NCI-H2029 (cell line): ENCODE measurements at regions not wholly inside any gene's neighbourhood (a gene's known extent, or its start where the extent isn't known, plus 50 kb on each side); places are given as distances from the start of the nearest gene placed in this dataset.

Experiments used
- DNase-seq: peaks from one replicate; lab custom pipeline; 2025; lab: John Stamatoyannopoulos, UW

- peak; percentile 72 for DNase-seq
These were observed 253.7 kb downstream of the SNAPC1 start for GRCh38 chr14:62015945-62016344.

- no peak for DNase-seq
These were observed 255.5 kb downstream of the SNAPC1 start for GRCh38 chr14:62017651-62018230.

GRCh38 chr14:62018606-62019005 lies 256.4 kb downstream of the SNAPC1 start:
- no peak for DNase-seq

GRCh38 chr14:62027958-62028357 lies 265.7 kb downstream of the SNAPC1 start:
- no peak for DNase-seq

GRCh38 chr14:62029569-62029924 lies 267.3 kb downstream of the SNAPC1 start:
- DNase-seq = no peak

- no peak for DNase-seq
These were observed 268.2 kb downstream of the SNAPC1 start for GRCh38 chr14:62030387-62030786.

- DNase-seq = no peak
These were observed 269.3 kb downstream of the SNAPC1 start for GRCh38 chr14:62031504-62031903.

- DNase-seq = no peak
These were observed 291.0 kb downstream of the SNAPC1 start for GRCh38 chr14:62053188-62053587.

GRCh38 chr14:62056789-62057188 lies 294.6 kb downstream of the SNAPC1 start:
- no peak for DNase-seq

- DNase-seq = no peak
These were observed 300.4 kb downstream of the SNAPC1 start for GRCh38 chr14:62062645-62063044.

- DNase-seq = no peak
These were observed 302.6 kb downstream of the SNAPC1 start for GRCh38 chr14:62064751-62065323.

- no peak for DNase-seq
These were observed 304.1 kb downstream of the SNAPC1 start for GRCh38 chr14:62066304-62066703.

- DNase-seq = no peak
These were observed 308.8 kb downstream of the SNAPC1 start for GRCh38 chr14:62071039-62071438.

- no peak for DNase-seq
These were observed 314.1 kb downstream of the SNAPC1 start for GRCh38 chr14:62076368-62076767.

- no peak for DNase-seq
These were observed 314.8 kb downstream of the SNAPC1 start for GRCh38 chr14:62076825-62077605.

- no peak for DNase-seq
These were observed 315.5 kb downstream of the SNAPC1 start for GRCh38 chr14:62077676-62078261.

- DNase-seq = no peak
These were observed 316.8 kb downstream of the SNAPC1 start for GRCh38 chr14:62079038-62079437.

- DNase-seq = no peak
These were observed 318.9 kb downstream of the SNAPC1 start for GRCh38 chr14:62081012-62081612.

- no peak for DNase-seq
These were observed 319.7 kb downstream of the SNAPC1 start for GRCh38 chr14:62081951-62082350.

- no peak for DNase-seq
These were observed 320.6 kb downstream of the SNAPC1 start for GRCh38 chr14:62082779-62083178.

GRCh38 chr14:62084020-62084419 lies 321.8 kb downstream of the SNAPC1 start:
- no peak for DNase-seq

- DNase-seq = no peak
These were observed 325.0 kb downstream of the SNAPC1 start for GRCh38 chr14:62087191-62087590.

- no peak for DNase-seq
These were observed 331.5 kb downstream of the SNAPC1 start for GRCh38 chr14:62093736-62094135.
